ENCODE measurements at regions not wholly inside any gene's neighbourhood (a gene's known extent, or its start where the extent isn't known, plus 50 kb on each side); places are given as distances from the start of the nearest gene placed in this dataset.

GRCh38 chr5:6083311-6083978, 294.9 kb downstream of the MED10 start:
- no peaks in the 10 kb centered on the region for H3F3A ChIP-seq (ENCODE audit: insufficient read depth)
- no peaks in the 10 kb centered on the region for H3K36me3 ChIP-seq (ENCODE audit: low read depth)
- H3K9me3 ChIP-seq (ENCODE audit: low read depth): no peaks in the 10 kb centered on the region
- H3K27ac ChIP-seq: no peak overlapping the region
- H3K4me2 ChIP-seq (ENCODE audit: unreplicated experiment): no peak overlapping the region
- no peak overlapping the region for H3K4me3 ChIP-seq
- no peak for DNase-seq
- no peaks in the 10 kb centered on the region for H3K27me3 ChIP-seq (replicated peaks; ENCODE audit: insufficient read depth)
- 21% methylated on average over 10 to 11 of the region's 11 CpGs for WGBS, 2 experiments (ENCODE audit: low coverage in 1 of 2, low lambda C conversion rate in 2 of 2, missing lambda C conversion rate in 2 of 2)
- no peaks in the 10 kb centered on the region for H3K79me2 ChIP-seq (ENCODE audit: insufficient read depth)
- no peaks in the 10 kb centered on the region for H3K4me1 ChIP-seq (ENCODE audit: insufficient read depth)
- no peaks in the 10 kb centered on the region for H4K20me1 ChIP-seq (ENCODE audit: insufficient read depth)
- in situ Hi-C loops (cut with MboI): no loop called here
- no peak for TF ChIP-seq EZH2phosphoT487 (IDR thresholded peaks at IDR 0.05; ENCODE audit: insufficient read depth, low read depth)
- no peak for TF ChIP-seq EZH2 (IDR thresholded peaks at IDR 0.05; ENCODE audit: insufficient read depth, poor library complexity, severe bottlenecking)
- no peak overlapping the region for H2AFZ ChIP-seq
- no peak overlapping the region for H3K9ac ChIP-seq
- no peaks in the 10 kb centered on the region for H3K9me2 ChIP-seq (ENCODE audit: insufficient read depth)

- TF ChIP-seq EZH2phosphoT487 (IDR thresholded peaks at IDR 0.05; ENCODE audit: insufficient read depth, low read depth) (no peak), EZH2 (IDR thresholded peaks at IDR 0.05; ENCODE audit: insufficient read depth, poor library complexity, severe bottlenecking) (no peak)
- Histone ChIP-seq H3K9me2 (ENCODE audit: insufficient read depth) (no peaks in the 10 kb centered on the region), H3F3A (ENCODE audit: insufficient read depth) (no peaks in the 10 kb centered on the region), H3K4me1 (ENCODE audit: insufficient read depth) (no peaks in the 10 kb centered on the region), H3K9ac (no peak overlapping the region), H3K4me3 (no peak overlapping the region), H2AFZ (no peak overlapping the region), H3K36me3 (ENCODE audit: low read depth) (no peaks in the 10 kb centered on the region), H3K79me2 (ENCODE audit: insufficient read depth) (no peaks in the 10 kb centered on the region), H3K27ac (no peak overlapping the region), H3K4me2 (ENCODE audit: unreplicated experiment) (no peak overlapping the region), H3K27me3 (replicated peaks; ENCODE audit: insufficient read depth) (no peaks in the 10 kb centered on the region), H4K20me1 (ENCODE audit: insufficient read depth) (no peaks in the 10 kb centered on the region), H3K9me3 (ENCODE audit: low read depth) (no peaks in the 10 kb centered on the region)
- WGBS, 2 experiments (ENCODE audit: low coverage in 1 of 2, low lambda C conversion rate in 2 of 2, missing lambda C conversion rate in 2 of 2): 14 to 20% methylated on average over 2 of the region's 2 CpGs
- no peak for DNase-seq
- in situ Hi-C loops (cut with MboI): no loop called here
Observed at GRCh38 chr5:6082685-6083084, 295.7 kb downstream of the MED10 start.

- Histone ChIP-seq H3K4me3 (no peak overlapping the region), H3K79me2 (ENCODE audit: insufficient read depth) (no peaks in the 10 kb centered on the region), H3K9ac (no peak overlapping the region), H3F3A (ENCODE audit: insufficient read depth) (no peaks in the 10 kb centered on the region), H4K20me1 (ENCODE audit: insufficient read depth) (no peaks in the 10 kb centered on the region), H2AFZ (no peak overlapping the region), H3K9me3 (ENCODE audit: low read depth) (no peaks in the 10 kb centered on the region), H3K27ac (no peak overlapping the region), H3K36me3 (ENCODE audit: low read depth) (no peaks in the 10 kb centered on the region), H3K27me3 (replicated peaks; ENCODE audit: insufficient read depth) (no peaks in the 10 kb centered on the region), H3K9me2 (ENCODE audit: insufficient read depth) (no peaks in the 10 kb centered on the region), H3K4me2 (ENCODE audit: unreplicated experiment) (no peak overlapping the region), H3K4me1 (ENCODE audit: insufficient read depth) (no peaks in the 10 kb centered on the region)
- 10 to 17% methylated on average over 4 of the region's 4 CpGs for WGBS, 2 experiments (ENCODE audit: low coverage in 1 of 2, low lambda C conversion rate in 2 of 2, missing lambda C conversion rate in 2 of 2)
- in situ Hi-C loops (cut with MboI): no loop called here
- DNase-seq: no peak
- TF ChIP-seq EZH2 (IDR thresholded peaks at IDR 0.05; ENCODE audit: insufficient read depth, poor library complexity, severe bottlenecking) (no peak), EZH2phosphoT487 (IDR thresholded peaks at IDR 0.05; ENCODE audit: insufficient read depth, low read depth) (no peak)
Observed at GRCh38 chr5:6081727-6082210, 296.6 kb downstream of the MED10 start.

DNA sequence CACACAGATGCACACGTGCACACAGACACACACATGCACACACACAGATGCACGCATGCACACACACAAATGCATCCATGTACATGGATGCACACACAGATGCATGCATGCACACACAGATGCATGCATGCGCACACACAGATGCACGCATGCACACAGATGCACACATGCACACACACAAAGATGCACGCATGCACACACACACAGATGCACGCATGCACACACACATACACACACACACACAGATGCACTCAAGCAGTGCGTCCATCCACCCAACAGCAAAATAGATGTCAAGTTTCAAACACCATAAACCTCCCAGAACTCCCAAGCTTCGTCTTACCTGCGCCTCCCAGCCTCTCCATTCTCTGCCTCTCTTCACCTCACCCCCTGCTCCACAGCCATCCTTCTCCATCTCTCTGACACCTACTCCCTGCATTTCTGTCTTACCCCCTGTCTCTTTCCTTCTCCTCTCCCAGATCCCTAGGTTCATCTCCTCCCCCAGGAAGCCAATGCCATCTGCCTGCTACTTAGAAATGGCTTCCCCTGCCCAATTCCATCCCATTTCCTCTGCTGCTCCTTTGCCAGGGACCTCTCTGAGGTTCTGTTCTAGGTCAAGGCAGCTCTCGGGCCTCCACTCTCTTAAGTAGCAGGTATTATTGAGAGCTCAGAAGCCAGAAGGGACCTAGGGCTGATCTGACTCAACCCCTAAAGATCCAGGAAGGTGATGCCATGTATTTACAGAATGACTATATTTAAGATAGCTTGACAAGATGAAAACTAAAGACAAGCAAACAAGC, 297.2 kb downstream of the MED10 start:
- Histone ChIP-seq H3K27ac (no peak overlapping the region), H3K4me1 (ENCODE audit: insufficient read depth) (no peaks in the 10 kb centered on the region), H3K9ac (no peak overlapping the region), H3K4me3 (no peak overlapping the region), H3F3A (ENCODE audit: insufficient read depth) (no peaks in the 10 kb centered on the region), H3K4me2 (ENCODE audit: unreplicated experiment) (no peak overlapping the region), H3K9me2 (ENCODE audit: insufficient read depth) (no peaks in the 10 kb centered on the region), H3K9me3 (ENCODE audit: low read depth) (no peaks in the 10 kb centered on the region), H3K79me2 (ENCODE audit: insufficient read depth) (no peaks in the 10 kb centered on the region), H3K27me3 (replicated peaks; ENCODE audit: insufficient read depth) (no peaks in the 10 kb centered on the region), H3K36me3 (ENCODE audit: low read depth) (no peaks in the 10 kb centered on the region), H4K20me1 (ENCODE audit: insufficient read depth) (no peaks in the 10 kb centered on the region), H2AFZ (no peak overlapping the region)
- WGBS, 2 experiments (ENCODE audit: low coverage in 1 of 2, low lambda C conversion rate in 2 of 2, missing lambda C conversion rate in 2 of 2): 52 to 56% methylated on average over 10 of the region's 10 CpGs
- TF ChIP-seq EZH2 (IDR thresholded peaks at IDR 0.05; ENCODE audit: insufficient read depth, poor library complexity, severe bottlenecking) (no peak), EZH2phosphoT487 (IDR thresholded peaks at IDR 0.05; ENCODE audit: insufficient read depth, low read depth) (no peak)
- DNase-seq: no peak
- in situ Hi-C loops (cut with MboI): no loop called here

All from GM23248 (cell line).